Activated CD4-positive, alpha-beta T cell treated with anti-CD3 and anti-CD28 coated beads, Interleukin-2, Interleukin-4, amounts not matched to agents 100 ng/mL and 50 ng/mL, durations not matched to agents 16 hours and 8 hours (primary cell): ENCODE measurements at regions not wholly inside any gene's neighbourhood (a gene's known extent, or its start where the extent isn't known, plus 50 kb on each side); places are given as distances from the start of the nearest gene placed in this dataset.

Experiments
- DNase-seq: peaks from one replicate; pipeline ENCODE4 v3.0.0-alpha.2; 2020; ENCODE audit warnings: low spot score

DNA sequence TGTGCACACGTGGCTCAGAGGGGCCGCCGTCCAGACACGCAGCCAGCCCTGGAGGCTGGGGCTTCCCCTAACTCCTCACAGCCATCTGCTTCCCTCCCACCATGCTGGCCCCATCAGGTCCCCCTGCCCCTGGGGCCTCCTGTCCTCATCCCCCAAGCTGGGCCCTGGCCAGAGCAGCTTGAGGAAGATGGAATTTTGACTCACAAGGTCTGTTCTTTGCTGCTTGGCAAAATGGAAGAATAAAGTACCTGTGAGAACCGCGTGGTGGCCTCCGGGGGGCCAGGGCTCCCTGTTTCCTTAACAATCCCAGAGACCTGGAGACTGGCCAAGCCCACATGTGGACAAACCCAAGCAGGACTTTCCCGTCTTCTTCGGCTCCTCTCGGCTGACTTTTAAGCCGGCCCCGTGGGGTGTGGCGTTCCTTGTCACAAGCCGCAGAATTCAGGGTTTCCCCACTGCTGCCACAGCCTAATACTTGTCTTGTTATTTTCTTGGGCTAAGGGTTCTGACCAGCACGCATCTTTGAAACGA, 872.8 kb downstream of the BRD1 start:
- no peak for DNase-seq

DNA sequence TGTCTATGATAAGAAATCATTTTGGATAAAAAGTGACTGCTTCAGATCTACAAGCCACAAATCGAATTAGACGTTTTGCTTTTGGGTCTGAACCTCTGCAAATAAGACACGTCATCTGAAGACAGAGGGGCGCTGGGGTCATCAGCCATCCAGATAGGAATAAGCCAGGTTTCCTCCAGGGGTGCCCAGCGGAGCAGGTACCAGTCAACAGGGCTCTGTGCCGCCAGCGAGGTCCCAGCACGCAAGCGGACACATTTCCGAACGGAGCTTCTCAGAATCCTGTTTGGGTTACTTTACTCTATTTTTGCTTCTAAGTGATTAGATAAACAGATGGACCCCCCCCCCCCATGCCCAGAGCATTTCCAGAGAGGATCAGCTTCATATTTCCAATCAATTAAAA, 873.8 kb downstream of the BRD1 start:
- DNase-seq, result no peak

DNA sequence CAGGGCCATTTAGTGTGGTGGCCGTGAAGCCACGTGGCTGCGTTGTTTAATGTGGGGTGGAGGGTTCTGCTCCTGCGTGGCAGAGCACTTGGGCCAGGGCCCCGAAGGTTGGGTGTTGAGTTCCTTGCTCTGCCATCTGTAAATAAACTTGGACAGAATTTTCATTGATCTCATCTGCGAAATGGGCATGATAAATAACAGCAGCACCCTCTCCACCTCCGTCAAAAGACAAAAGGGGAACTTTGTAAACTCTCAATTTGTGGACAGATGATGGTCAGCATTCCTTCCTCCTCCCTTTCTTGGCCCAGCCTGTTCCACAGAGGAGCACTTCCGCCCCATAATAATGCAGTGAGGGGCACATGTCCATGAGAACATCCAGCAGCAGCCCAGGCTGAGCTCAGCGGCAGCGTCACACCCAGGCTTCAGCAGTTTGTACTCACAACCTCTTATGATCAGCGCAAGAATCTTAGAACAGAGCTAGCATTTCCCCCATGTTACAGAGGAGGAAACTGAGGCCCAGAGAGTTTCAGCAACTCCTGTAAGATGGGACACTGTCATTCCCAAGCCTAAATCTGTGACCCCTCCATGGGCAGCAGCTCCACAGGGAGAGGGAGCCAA, 874.5 kb downstream of the BRD1 start:
- DNase-seq, result no peak

DNA sequence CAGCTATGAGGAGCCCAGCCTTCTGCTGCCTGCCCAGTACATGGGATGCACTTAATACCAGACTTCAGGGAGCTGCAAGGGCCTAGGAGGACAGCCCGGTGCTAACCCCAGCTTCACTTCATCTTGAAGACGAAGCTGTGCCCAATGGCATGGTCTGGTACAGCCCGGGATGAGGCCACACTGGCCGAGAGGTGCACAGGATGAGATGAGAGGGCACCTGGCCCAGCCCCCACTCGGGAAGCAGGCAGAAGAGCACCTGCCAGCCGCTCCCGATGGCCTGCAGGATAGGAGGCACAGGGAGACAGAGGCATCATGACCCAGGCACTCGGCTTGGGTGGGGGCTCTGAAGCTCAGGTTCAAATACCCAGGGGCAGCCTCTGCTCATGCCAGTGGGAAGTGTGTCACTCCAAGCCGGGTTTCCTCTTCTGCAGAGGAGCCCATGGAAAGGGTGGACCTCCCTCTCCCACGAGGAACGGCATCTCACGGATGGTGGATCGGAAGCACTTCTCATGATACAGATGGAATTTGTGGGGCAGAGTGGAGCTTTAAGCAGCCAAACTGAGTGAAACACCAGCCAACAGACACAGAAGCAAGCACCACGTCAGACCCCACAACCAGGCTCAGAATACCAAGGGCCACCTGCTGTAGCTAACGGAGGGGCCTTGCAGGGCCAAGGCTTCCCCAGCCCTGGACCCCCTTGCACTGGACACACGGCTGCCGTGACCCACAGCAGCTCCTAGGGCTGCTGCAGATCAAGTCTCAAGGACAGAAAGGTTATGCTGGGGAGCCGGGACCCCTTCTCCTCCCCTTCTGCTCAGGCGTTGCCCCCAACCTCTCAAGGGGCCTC, 875.2 kb downstream of the BRD1 start:
- no peak for DNase-seq

DNA sequence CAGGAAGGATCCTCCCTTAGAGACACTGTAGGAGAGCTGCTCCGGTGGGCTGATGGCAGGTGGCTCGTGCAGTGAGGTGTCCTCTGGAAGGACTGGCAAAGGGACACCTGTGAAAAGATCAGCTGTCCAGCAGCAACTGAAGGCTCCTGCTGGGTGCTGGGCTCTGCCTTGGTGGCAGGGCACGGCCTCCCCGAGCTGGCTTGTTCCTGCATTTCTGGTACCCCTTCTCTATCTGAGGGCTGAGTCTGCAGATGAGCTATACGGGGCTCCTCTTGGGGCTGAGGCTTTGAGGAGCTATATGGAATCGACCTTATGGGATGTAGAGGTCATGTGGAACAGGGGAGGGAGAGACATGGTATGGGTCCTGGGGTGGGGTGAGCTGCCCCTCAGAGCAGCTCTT, 875.8 kb downstream of the BRD1 start:
- no peak for DNase-seq

DNA sequence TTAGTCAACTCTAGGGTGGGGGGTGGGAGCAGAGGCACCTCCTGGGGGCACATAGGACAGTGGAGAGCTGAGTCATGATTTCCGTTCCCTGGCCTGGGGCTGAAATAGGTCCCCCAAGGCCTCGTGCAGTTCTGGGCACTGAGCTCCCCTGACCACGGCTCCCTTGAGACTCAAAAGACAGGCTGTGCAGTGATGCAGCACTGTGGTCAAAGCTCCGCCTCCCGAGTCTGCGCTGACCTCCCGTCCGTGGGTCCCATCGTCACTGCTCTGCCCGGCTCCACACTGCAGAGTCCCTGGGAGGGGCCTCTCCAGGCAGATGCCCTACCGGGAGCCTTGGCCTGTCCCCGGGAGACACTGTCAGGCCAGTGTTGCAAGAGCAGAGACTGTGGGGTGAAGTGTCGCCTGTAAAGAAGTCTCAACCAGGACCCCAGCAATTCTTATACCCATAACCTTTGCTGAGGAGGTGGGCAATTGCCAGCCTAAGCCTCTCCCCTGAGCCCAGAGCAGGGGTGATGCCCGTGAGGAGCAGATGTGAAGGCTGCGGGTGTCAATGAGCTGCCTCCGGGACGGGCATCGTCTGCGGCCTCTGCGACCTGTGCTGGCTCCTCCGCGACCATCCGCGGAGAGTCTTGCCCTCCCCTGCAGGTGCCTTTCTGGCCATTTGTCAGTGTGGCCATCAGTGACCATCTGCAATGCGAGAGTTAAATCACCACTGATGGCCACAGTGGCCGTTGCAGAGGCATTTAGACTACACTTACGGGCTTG, 877.3 kb downstream of the BRD1 start:
- DNase-seq, result no peak

DNA sequence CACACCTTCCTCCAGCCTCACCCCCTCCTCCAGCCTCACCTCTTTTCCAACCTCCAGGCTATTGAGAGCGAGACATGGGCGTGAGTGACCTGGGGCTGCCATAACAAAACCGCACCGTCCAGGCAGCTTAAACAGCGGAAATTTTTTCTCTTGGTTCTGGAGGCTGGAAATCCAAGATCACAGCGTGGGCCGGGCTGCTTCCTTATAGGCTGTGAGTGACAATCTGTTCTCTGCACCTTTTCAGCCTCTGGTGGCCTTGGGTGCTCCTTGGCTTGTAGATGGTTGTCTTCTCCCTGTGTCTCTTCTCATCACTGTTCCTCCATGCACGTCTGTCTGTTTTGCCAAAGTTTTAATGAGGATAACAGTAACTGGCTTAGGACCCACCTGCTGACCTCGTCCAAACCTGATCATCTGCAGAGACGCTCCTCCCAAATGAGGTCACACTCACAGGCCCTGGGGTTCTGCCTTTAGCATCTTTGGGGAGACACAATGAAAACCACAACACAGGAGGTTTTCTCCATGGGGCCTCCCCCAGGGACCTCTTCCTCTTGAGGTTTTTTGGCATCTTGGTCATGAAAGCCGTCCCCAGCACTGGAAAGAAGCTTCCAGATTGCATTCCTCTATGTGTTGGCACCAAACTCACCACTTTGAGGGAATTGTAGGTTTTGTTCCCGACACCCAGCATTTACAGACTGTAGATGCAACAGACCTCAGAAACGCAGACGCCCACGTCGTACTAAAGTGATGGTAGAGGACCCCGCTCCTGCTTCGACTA, 878.1 kb downstream of the BRD1 start:
- no peak for DNase-seq

DNA sequence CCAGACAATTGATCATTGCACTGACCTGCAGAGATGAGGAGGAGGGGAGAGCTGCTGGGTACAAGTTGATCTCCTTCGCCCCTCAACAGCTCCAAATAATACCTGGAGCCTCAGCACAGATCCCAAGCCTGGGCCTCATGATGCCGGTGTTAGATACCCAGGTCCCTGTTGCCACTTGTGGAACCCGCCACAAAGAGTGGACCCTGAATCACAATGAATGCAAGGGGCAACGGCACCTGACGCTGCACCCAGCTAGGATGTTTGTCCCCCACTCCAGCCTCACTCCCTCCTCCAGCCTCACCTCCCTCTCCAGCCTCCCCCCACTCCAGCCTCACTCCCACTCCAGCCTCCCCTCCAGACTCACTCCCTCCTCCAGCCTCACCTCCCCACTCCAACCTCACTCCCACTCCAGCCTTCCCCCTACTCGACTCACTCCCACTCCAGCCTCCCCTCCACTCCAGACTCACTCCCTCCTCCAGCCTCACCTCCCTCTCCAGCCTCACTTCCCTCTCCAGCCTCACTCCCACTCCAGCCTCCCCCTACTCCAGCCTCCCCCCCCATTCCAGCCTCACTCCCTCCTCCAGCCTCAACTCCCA, 879.0 kb downstream of the BRD1 start:
- no peak for DNase-seq

DNA sequence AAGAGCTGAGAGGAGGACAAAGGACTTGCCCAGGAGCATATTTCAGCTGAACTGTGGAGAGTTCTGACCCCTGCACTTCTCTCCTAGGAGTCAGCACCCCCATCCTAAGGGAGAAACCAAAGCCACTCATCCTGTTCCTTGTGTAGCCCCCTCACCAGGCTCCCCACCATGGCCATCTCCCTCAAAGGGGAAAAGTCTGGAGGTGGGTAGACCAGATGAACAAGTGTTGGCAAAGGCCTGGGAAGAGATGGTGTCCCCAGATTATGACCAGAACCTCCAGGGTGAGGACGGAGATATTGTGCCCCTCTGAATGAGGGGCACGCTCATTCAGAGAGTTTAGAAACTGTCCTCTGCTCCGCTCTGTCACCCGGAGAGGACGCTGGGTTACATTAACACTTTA, 880.0 kb downstream of the BRD1 start:
- no peak for DNase-seq

DNA sequence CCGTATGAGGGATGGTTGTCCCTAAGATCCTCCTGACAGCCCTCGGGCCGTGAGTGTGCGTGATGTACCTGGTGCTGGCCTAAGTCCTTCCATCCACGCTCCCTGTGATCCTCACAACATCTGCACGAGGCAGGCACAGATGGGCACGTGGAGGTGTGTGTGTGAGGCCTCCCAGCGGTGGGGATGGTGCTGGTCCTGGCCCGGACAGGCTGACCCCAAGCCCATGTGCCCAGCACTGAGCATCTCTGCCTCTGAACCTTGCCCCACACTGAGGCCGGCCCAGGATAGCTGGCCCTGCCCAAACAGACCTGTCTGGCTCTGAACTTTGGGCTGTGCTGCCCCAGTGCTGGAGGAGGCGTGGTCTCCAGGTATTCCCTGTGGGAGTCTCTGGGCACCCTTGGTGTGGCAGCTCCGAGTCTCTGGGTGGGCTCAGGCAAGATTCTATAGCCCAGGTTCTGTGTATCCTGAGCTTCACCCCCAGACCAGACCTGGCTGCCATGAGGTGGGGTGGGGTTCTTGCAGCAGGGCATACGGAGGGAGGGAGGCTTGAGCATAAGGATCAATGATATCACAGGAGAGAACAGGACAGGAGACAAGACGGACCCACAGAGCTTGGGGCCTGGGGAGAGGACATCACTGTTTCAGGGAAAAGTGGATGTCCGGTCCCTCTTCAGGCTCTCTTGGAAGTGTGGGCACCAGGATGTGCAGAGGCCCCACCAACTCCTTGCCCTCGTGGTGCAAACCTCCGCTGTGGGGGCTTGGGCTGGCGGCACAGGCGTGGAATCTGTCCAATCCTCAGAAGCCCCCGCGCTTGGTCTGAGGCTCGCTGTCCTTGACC, 881.8 kb downstream of the BRD1 start:
- no peak for DNase-seq

DNA sequence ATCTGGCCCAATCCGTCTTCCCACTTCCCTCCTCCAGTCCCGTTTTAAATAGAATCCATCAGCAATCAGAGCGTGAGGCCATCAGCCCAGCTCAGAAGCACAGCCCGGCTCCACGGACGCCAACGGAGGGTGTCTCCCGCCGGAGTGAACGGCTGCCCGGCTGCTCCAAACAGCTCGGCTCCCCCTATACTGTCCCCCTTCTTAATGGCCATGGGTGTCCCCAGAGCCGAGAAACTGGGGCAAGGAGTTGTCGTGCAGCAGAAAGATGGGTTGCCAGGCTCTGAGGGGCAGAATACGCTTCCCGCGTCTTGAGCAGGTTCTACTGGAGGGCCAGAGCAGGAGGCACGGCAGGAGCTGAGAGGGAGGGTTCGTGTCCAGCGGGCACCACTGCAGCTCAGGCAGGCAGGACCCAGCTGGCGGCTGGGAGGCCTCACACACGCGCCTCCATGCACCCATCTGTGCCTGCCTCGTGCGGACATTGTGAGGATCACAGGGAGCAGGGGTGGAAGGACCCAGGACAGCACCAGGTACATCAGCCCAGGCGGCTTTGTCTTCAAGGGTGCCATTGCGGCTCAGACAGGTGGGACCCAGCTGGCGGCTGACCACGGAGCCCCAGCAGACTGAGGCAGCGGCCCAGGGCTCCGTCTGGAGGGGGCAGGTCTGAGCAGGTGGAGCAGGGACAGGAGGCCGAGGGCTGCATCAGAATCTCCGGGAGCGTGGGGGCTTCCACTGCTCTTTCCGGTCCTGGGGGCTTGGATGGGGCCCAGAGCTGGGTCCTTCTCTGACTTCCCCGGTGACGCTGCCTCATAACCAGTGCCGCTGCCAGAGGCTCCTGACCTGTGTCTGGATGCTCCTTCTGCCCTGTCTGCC, 882.7 kb downstream of the BRD1 start:
- no peak for DNase-seq

DNA sequence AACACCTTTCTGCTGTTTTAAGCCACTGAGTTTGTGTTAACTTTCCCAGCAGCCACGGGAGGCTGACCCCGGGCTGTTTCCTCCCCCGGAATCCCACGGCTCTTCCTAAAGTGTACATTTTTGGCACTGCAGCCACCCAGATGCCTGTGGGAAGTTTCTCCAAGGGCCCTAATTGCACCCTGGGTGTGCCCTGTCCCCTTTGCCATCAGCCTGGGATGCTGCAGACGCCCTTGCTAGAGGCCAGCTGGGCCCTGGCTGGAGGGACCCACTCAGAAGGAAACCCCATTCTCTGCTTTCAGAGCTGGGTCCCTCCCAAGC, 883.3 kb downstream of the BRD1 start:
- DNase-seq, result no peak

DNA sequence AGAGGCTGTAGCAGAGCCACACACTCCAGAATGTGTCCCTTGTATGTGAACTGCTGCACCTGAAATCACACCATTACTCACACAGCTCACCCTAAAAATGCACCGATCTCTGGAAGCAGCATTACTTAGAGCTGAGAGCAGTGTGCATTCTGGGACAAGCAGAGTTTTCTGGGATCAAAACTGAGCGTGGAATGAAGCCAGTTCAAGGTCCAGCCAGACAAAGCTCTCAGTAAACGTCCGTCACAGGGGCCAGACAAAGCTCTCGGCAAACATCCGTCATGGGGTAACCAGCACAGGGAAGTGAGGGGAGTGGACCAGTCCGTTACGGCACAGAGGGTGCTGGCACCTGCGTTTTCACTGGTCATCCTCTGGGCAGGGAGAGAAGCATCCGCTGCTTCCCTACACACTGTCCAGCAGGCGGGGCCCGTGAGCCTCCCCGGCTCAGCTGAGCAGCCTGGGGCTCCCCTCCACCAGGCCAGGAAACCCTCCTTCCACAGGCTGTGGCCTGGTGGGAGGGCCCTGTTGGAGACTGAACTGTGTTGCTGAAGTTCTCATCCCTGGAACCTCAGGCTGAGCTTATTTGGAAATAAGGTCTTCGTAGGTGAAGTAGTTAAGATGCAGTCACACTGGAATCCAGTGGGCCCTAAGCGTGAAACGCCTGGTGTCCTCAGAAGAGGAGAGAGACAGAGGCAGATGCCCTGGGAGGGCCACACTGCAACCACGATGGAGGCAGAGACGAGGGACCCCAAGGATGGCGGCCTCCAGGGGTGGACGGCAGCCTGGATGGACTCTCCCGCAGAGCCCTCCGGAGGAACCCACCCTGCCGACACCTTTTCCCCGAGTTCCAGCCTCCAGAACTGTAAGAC, 883.9 kb downstream of the BRD1 start:
- DNase-seq, result no peak

DNA sequence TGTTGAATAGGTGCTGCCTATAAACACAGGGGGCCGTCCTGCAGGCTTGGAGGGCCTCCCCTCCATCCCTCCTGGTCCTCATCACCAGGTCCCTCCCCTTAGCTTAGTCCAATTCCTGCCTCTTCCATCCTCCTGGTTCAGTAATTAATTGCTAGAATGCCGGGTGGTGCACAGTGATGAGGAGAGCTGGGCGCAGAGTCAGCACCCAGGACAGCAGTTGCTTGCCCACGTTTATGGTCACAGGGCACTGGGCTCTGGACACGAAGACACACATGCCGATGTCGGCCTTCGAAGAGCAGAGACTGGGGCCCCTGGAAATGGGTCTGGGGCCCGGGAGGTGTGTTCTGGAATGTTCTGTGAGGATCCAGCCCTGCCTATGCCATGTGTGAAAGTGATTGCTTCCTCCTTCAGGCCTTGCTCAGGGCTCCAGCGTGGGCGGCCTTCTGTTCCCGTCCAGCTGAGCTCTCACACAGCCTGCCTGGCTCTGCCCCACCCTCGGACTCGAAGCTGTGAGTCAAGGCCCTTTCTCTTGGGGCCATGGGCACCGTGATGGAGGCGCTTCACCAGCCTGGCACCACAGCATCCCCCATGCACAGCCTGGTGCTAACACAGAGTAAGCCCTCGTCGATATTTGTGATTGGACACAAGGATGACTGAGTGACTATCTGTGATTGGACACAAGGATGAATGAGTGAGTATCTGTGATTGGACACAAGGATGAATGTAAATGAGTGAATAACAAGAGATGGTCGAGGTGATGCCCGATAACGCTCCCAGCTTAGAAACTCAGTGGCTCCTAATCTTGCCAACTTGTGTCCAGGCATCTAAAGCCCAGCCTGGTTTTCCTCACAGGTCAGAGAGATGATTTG, 884.7 kb downstream of the BRD1 start:
- DNase-seq, result no peak

DNA sequence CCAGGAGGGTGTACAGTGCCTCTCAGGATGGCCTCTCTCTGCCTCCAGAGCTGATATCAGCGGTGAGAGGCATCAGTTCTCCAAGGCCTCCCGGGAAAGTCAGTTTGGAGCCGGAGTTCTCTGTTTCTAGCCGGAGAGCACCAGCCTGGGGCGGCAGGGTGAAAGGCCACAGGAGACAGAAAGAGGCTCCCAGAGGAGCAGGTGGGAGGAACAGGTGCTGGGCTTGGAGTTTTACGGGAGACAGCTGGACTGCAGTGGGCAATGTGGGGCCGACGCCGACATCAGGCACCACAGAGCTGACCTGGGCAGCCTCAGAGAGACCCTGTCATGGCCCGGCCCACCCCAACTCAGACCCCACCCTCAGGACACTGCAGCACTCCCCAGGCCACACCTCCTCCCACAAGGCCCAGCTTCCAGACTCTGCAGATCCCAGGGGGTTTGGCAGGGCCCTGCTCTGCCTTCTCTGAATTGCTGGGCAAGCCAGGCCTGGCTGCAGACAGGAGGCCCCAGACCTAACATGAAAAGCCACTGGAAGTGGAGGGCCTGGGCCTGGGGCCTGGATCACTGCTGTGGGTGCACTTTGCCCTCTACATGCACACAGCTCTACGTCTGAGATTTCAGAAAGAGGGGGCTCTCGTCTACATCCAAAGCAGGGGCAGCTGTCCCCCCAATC, 885.6 kb downstream of the BRD1 start:
- DNase-seq, result no peak

DNA sequence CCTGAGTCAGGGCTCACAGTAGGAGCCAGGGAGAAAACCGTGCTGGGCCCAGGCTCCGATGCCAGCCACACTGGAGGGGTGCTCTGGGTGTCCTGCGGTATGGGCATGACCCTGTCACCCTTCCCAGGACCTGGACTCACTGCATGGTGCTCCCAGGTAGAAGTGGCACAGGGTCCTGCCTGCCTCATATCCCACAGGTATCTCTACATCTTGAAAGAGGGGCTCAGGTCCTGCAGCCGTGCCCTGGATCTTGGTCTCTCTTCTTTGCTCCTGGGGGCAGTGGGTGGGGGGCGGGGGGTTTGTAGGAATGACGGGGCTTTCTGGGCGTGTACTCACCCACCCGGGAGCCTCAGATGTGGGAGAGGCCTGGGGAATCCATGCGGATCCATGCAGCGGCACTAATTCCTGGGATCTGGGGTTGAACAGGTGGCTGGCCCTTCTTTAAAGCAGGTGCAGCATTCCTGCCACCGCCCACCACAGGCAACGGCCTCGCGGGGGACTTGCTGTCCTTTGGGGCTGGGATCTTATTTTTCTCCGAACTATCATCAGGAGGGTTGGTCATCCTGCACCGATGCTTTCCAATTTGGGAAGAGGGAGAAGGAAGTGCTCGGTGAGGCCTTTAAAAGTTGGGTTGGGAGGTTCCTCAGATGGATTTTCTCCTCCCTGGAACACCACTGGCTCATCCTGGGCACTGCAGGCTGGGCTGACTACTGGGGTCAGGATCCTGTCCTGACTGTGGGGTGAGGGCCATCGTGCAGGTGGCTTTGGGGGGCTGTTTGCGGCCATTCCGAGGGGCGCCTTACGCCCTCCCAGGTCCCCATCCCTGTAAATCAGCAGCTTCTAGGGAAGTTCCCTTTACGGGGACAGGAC, 886.4 kb downstream of the BRD1 start:
- no peak for DNase-seq
